ENCODE measurements at regions not wholly inside any gene's neighbourhood (a gene's known extent, or its start where the extent isn't known, plus 50 kb on each side); places are given as distances from the start of the nearest gene placed in this dataset.

DNA sequence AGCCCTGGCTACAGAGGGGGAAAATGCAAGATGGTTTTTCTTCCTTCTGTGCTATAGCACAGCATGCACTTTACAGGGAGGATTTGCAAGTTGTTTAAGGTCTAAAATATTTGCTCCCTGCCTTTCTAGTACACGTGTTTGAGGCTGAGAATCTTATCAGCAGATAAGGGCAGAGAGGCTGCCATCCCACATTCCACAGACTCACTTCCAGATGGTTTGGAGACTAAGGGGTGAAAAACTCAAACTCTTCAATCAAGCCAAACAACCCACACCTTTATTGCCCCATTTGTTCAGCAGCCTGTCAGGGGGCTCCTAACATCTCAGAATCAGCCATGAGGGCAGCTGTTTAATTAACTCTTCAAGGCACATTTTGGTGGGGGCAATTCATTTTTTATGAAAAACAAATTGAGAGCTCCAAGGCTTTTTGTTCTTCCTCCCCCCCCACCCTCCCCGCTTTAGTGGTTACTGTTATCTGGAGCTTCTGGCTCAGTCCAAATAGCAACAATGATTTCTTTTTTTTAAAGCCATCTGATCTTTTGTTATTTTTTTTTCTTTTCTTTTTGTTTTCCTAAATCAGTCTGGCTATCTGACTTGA is 242.6 kb upstream of the NT5C1B start:
- TF ChIP-seq, protein P1, sequence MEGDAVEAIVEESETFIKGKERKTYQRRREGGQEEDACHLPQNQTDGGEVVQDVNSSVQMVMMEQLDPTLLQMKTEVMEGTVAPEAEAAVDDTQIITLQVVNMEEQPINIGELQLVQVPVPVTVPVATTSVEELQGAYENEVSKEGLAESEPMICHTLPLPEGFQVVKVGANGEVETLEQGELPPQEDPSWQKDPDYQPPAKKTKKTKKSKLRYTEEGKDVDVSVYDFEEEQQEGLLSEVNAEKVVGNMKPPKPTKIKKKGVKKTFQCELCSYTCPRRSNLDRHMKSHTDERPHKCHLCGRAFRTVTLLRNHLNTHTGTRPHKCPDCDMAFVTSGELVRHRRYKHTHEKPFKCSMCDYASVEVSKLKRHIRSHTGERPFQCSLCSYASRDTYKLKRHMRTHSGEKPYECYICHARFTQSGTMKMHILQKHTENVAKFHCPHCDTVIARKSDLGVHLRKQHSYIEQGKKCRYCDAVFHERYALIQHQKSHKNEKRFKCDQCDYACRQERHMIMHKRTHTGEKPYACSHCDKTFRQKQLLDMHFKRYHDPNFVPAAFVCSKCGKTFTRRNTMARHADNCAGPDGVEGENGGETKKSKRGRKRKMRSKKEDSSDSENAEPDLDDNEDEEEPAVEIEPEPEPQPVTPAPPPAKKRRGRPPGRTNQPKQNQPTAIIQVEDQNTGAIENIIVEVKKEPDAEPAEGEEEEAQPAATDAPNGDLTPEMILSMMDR (conservative IDR thresholded peaks at IDR 0.05; ENCODE audit: low read depth, low read length), result no peak
- no peak for DNase-seq (ENCODE audit: low read depth)
- H3K4me3 ChIP-seq (ENCODE audit: low read length), result no peak overlapping the region

DNA sequence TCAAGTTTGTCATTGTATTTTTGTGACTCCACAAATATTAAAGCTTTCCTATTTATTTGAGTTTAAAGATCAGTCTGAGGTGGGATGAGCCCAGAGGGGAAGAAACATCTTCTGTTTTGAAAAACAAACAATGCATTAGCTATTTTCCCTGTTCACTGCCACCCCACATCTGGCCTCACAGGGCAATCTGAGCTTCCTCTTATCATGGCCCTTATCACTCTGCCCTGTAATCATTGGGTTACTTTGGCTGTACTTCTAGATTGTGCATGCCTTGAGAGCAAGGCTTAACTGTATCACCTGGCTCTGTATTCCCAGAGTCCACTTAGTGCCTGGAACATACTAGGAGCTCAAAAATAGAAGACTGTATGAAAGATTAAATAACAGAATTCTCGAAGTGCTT is 241.6 kb upstream of the NT5C1B start:
- no peak for DNase-seq (ENCODE audit: low read depth)
- TF ChIP-seq, protein P1 (conservative IDR thresholded peaks at IDR 0.05; ENCODE audit: low read depth, low read length), result no peak

DNA sequence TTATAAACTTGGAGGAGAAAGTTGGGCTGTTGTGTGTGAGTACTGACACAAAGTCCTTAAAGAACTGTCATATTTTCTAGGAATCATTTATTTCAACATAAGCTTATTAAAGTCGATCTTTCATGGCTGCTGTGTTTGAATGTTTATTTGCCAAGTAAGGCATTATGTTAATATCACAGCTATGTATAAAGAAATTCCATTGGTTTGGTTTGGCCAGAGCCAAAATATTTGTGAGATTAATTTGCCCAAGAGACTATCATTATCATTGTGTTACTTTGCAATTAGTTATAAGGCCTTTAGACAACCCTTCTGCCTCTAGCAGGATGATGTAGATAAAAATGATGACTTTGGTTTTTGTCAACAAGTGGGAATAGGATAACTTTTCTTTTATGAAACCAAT is 240.6 kb upstream of the NT5C1B start:
- peak; percentile 44 for DNase-seq (ENCODE audit: low read depth)
- H3K4me3 ChIP-seq (ENCODE audit: low read length), result no peak overlapping the region
- TF ChIP-seq, protein P1 (conservative IDR thresholded peaks at IDR 0.05; ENCODE audit: low read depth, low read length), result no peak

More for the DNA sequence above, 241.6 kb upstream of the NT5C1B start:
- no peak overlapping the region for H3K4me3 ChIP-seq (ENCODE audit: low read length)

DNA sequence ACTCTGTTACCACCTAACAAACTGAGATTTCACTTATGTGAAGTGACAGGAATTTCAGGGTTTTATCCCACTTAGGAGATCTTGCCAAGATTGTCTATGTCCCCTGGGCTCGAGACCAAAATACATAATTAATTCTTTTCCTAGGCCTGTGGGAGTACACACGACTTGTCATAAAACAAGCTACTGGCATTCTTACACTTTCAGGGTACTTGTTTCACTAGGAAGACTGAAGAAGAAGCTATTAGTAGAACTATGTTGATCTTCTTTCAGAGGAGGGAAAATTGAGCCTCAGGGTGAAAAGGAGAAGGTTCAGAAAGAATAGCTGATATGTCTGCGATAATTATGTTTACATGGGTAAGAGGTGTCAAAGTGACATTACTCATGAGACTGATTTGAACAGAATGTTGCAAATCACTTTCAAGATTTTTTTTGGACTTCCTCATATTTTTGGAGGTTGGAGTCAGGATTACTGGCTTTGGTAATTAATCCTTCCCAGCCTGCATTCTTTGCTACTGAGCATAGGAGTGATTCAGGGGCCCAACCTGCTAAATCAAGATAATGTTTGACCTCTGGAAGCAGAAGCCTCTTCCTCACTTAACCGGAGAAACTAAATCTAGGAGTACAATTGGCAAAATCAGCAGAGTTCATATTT is 240.0 kb upstream of the NT5C1B start:
- peak; percentile 87 for DNase-seq (ENCODE audit: low read depth)
- TF ChIP-seq, protein P1 (conservative IDR thresholded peaks at IDR 0.05; ENCODE audit: low read depth, low read length), result no peak
- H3K4me3 ChIP-seq (ENCODE audit: low read length), result no peak overlapping the region

DNA sequence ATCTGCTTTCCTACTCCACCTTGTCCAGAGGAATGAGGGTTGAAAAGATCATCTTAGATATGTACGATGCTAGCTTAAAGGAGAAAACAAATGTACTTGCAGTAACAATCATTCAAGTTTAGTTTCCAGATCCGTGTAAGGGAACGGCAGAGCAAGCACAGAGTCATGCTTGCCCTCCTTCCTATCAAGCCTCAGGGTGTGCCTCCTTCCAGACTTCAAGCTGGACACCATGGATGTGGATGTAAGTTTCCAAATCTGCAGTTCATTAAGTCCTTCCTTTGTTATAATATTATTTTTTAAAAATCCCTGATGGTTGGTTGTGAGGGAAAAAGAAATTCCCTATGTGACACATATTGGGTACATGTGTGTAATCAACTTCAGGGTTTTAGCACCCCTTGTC is 238.9 kb upstream of the NT5C1B start:
- TF ChIP-seq, protein P1 (conservative IDR thresholded peaks at IDR 0.05; ENCODE audit: low read depth, low read length), result no peak
- no peak for DNase-seq (ENCODE audit: low read depth)

DNA sequence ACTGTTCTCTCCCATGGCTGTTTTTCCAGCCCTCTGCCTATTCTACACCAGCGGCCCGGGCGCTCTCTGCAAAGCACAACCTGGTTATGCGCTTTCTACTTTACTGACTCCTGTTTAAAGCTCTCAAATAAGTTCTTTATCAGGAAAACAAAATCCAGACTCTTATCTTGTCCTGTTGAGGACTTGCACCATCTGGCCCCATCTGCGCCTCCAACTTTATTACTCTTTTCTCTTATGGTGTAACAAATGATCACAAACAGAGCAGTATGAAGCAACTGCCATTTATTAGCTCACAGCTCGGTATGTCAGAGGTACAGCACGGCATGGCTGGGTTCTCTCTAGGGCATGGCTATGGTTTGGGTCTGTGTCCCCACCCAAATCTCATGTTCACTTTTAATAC is 236.5 kb upstream of the NT5C1B start:
- TF ChIP-seq, protein P1 (conservative IDR thresholded peaks at IDR 0.05; ENCODE audit: low read depth, low read length), result no peak
- no peak overlapping the region for H3K4me3 ChIP-seq (ENCODE audit: low read length)
- DNase-seq (ENCODE audit: low read depth), result no peak

More for the DNA sequence above, 238.9 kb upstream of the NT5C1B start:
- H3K4me3 ChIP-seq (ENCODE audit: low read length), result no peak overlapping the region

DNA sequence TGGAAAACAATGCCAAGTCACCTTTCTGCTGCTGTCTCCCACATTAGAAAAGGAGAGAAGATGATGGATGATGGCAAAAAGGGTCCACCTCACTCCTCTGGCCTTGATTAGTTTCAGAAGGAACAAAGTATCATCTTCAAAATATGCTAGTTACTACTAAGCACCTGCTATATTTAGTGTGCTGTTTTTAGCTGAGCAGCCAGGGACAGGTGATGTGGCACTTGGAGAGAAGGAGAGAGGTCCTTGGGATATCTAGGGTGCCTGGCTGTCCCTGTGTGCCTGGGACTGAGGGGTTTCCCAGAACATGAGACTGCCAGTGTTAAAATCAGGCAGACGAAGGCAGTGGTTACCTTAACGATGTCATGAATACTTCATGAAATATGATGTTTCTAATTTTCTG is 235.5 kb upstream of the NT5C1B start:
- H3K4me3 ChIP-seq (ENCODE audit: low read length), result no peak overlapping the region
- no peak for DNase-seq (ENCODE audit: low read depth)
- TF ChIP-seq, protein P1 (conservative IDR thresholded peaks at IDR 0.05; ENCODE audit: low read depth, low read length), result no peak

Measured in retinal pigment epithelial cell (primary cell).